Gastroesophageal sphincter (tissue), 3 donors: ENCODE measurements at regions not wholly inside any gene's neighbourhood (a gene's known extent, or its start where the extent isn't known, plus 50 kb on each side); places are given as distances from the start of the nearest gene placed in this dataset.

Experiments used
- CTCF ChIP-seq, 4 experiments: fragments of 200-600 bp in 2 of 4; fragments of 450-650 bp in 2 of 4; sonication (generic) in 1 of 4; IDR thresholded peaks; one replicate each; pipeline ENCODE4 v1.5.1; 2017 to 2019; ENCODE audit warnings: antibody characterized with exemption in 4 of 4, mild to moderate bottlenecking in 2 of 4, moderate library complexity in 2 of 4
- POLR2A ChIP-seq, 2 donors: fragments of 450-650 bp; IDR thresholded peaks; one replicate each; pipeline ENCODE4 v1.6.1; 2017; ENCODE audit warnings: antibody characterized with exemption in 2 of 2, mild to moderate bottlenecking in 2 of 2, moderate library complexity in 1 of 2
- POLR2AphosphoS5 ChIP-seq: sonication (generic); formaldehyde crosslinking; IDR thresholded peaks from one replicate; pipeline ENCODE4 v1.6.1; 2017; ENCODE audit warnings: antibody characterized with exemption

GRCh38 chr2:118264232-118264990 is 176.1 kb downstream of the INSIG2 start:
- TF ChIP-seq POLR2A (IDR thresholded peaks at IDR 0.05): no peak
- no peak for TF ChIP-seq CTCF (IDR thresholded peaks at IDR 0.05)
- TF ChIP-seq POLR2AphosphoS5: no peak
